Heart right ventricle (tissue), 16 donors: ENCODE measurements at regions not wholly inside any gene's neighbourhood (a gene's known extent, or its start where the extent isn't known, plus 50 kb on each side); places are given as distances from the start of the nearest gene placed in this dataset.

Source experiments
- ATAC-seq, 8 donors: fragments of 200-7000 bp; cut with Tn5 transposase; one replicate each; pipeline ENCODE4 v1.9.1; 2020; ENCODE audit warnings: mild to moderate bottlenecking in 8 of 8, moderate library complexity in 8 of 8, moderate number of reproducible peaks in 1 of 8
- DNase-seq, 2 donors: peaks; one replicate each; pipeline ENCODE4 v3.0.0-alpha.2; 2020
- H3K27ac ChIP-seq, 10 donors: fragments of 200-600 bp; sonication (generic) in 2 of 10; one replicate each; pipeline versions ENCODE4 v1.5.0 to v1.8.0; 2020 to 2022; ENCODE audit warnings: mild to moderate bottlenecking in 3 of 10
- H3K27me3 ChIP-seq, 7 donors: fragments of 200-600 bp; one replicate each; pipeline ENCODE4 v1.8.0; 2021 to 2022; ENCODE audit warnings: mild to moderate bottlenecking in 2 of 7
- H3K36me3 ChIP-seq, 9 donors: fragments of 200-600 bp; sonication (generic) in 1 of 9; one replicate each; pipeline versions ENCODE4 v1.5.0 to v1.8.0; 2020 to 2022; ENCODE audit warnings: mild to moderate bottlenecking in 2 of 9
- H3K4me1 ChIP-seq, 9 donors: fragments of 200-600 bp; sonication (generic) in 1 of 9; one replicate each; pipeline versions ENCODE4 v1.5.0 to v1.8.0; 2020 to 2022; ENCODE audit warnings: mild to moderate bottlenecking in 4 of 9
- H3K4me3 ChIP-seq, 10 donors: fragments of 200-600 bp; sonication (generic) in 2 of 10; one replicate each; pipeline versions ENCODE4 v1.5.0 to v1.8.0; 2020 to 2022; ENCODE audit warnings: mild to moderate bottlenecking in 7 of 10, moderate library complexity in 2 of 10
- H3K9me3 ChIP-seq, 11 donors: fragments of 200-600 bp in 10 of 11; sonication (generic) in 2 of 11; one replicate each; pipeline versions ENCODE4 v1.5.0 to v1.8.0; 2013 to 2022; ENCODE audit warnings: mild to moderate bottlenecking in 2 of 11, control low read depth in 1 of 11, moderate library complexity in 1 of 11
- WGBS, 2 donors: extraction: QIAGEN DNeasy Blood & Tissue Kit; methylation state at CpG; one replicate each; pipeline ENCODE4 v1.1.7; 2013; ENCODE audit warnings: inconsistent platforms in 1 of 2; 5-methylcytosine and 5-hydroxymethylcytosine counted together
- intact Hi-C, 10 donors: fragments of 100-400 bp; cut with DNase I; formaldehyde crosslinking; loops; one replicate each; pipeline versions ENCODE4 v1.11.1 to v1.14.2; 2022
- TF ChIP-seq, protein P1 (sequence below), 9 donors: fragments of 200-600 bp; sonication (generic) in 2 of 9; IDR thresholded peaks; one replicate each; pipeline versions ENCODE4 v1.5.0 to v1.8.0; 2021 to 2022; ENCODE audit warnings: antibody characterized with exemption in 9 of 9, mild to moderate bottlenecking in 5 of 9, moderate library complexity in 1 of 9
- donor health status: Arrhythmogenic right ventricular cardiomyopathy.
- donor health status: ischemic (EF 13 %, LVEDD 7.1; RV severe dilation, severe dysfunction).
- donor health status: healthy with polysubstance abuse.
- donor health status: DM: no; HTN: yes; CAD: no.
- donor health status: DM: no; HTN: no; CAD: no.
- donor health status: ischemic (EF 25% LVEDD 6.9; RV normal size, moderate dysfunction).
- donor health status: ischemic (EF 25% LVEDD 5.7; RV mildly dilated, moderate dysfunction).
- donor health status: healthy.
- donor health status: DM: yes; HTN: yes; CAD: no.
- donor health status: Ischemic cardiomyopathy.
- donor health status: ischemic (EF 35%, LVEDD 5.7; RV mildly dilated, moderate dysfunction).
- donor health status: nonischemic (EF 11% LVEDD 7.7; RV severe dilation, severe dysfunction).
- donor health status: DM: yes; HTN: yes; CAD: no.
- donor health status: PGD.
- donor health status: ischemic (EF 29% LVEDD 5.4; RV normal size, mild dysfunction).
- donor health status: nonischemic (EF 23%, LVEDD 6.1; RV moderate dilation, normal function).

GRCh38 chr1:194044892-194045291 lies 858.5 kb upstream of the B3GALT2 start:
- intact Hi-C loops: no loop called here
- ATAC-seq: no peak
- no peaks in the 10 kb centered on the region for H3K4me1 ChIP-seq
- no peaks in the 10 kb centered on the region for H3K36me3 ChIP-seq
- 90 to 100% methylated on average over 1 of the region's 1 CpG for WGBS, 2 donors
- H3K27me3 ChIP-seq: no peaks in the 10 kb centered on the region
- no peak overlapping the region for H3K4me3 ChIP-seq
- DNase-seq: no peak
- TF ChIP-seq, protein P1, sequence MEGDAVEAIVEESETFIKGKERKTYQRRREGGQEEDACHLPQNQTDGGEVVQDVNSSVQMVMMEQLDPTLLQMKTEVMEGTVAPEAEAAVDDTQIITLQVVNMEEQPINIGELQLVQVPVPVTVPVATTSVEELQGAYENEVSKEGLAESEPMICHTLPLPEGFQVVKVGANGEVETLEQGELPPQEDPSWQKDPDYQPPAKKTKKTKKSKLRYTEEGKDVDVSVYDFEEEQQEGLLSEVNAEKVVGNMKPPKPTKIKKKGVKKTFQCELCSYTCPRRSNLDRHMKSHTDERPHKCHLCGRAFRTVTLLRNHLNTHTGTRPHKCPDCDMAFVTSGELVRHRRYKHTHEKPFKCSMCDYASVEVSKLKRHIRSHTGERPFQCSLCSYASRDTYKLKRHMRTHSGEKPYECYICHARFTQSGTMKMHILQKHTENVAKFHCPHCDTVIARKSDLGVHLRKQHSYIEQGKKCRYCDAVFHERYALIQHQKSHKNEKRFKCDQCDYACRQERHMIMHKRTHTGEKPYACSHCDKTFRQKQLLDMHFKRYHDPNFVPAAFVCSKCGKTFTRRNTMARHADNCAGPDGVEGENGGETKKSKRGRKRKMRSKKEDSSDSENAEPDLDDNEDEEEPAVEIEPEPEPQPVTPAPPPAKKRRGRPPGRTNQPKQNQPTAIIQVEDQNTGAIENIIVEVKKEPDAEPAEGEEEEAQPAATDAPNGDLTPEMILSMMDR (IDR thresholded peaks at IDR 0.05): no peak
- H3K27ac ChIP-seq: no peak overlapping the region
- H3K9me3 ChIP-seq: peaks cover 0 to 3% (median 0%) of the 10 kb centered on the region in 11 donors

GRCh38 chr1:194043984-194044755 lies 857.8 kb upstream of the B3GALT2 start:
- no peak for ATAC-seq
- intact Hi-C loops: no loop called here

DNA sequence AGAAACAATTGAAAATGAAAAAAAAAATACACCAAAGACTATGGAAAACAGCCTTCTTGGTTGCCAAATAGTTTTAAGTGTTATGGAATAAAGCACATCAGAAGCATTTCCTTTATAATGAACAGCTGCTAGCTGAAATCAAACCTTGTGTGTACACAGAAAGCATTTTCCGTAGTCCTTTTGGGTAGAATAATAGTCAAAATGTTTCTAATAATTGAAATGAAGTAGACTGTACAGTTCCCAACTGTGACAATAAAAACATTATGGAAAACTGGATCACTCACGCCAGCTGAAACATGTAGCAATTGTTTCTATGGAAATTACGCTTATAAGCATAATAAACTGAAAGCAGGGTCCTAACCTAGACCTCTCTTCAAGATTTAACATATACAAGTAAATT lies 856.3 kb upstream of the B3GALT2 start:
- H3K9me3 ChIP-seq: peaks cover 0 to 3% (median 0%) of the 10 kb centered on the region in 11 donors
- intact Hi-C loops: no loop called here
- no peaks in the 10 kb centered on the region for H3K4me1 ChIP-seq
- TF ChIP-seq, protein P1 (IDR thresholded peaks at IDR 0.05): no peak
- H3K36me3 ChIP-seq: no peaks in the 10 kb centered on the region
- DNase-seq (no peak), ATAC-seq (no peak)
- H3K27ac ChIP-seq: no peak overlapping the region
- H3K27me3 ChIP-seq: no peaks in the 10 kb centered on the region
- H3K4me3 ChIP-seq: no peak overlapping the region
- 85 to 92% methylated on average over 3 of the region's 3 CpGs for WGBS, 2 donors

More at GRCh38 chr1:194043984-194044755, 857.8 kb upstream of the B3GALT2 start:
- 69 to 76% methylated on average over 5 of the region's 5 CpGs for WGBS, 2 donors
- H3K27ac ChIP-seq: no peak overlapping the region
- no peak overlapping the region for H3K4me3 ChIP-seq
- H3K36me3 ChIP-seq: no peaks in the 10 kb centered on the region
- DNase-seq: no peak
- TF ChIP-seq, protein P1 (IDR thresholded peaks at IDR 0.05): no peak
- no peaks in the 10 kb centered on the region for H3K27me3 ChIP-seq
- H3K9me3 ChIP-seq: peaks cover 0 to 3% (median 0%) of the 10 kb centered on the region in 11 donors
- no peaks in the 10 kb centered on the region for H3K4me1 ChIP-seq

DNA sequence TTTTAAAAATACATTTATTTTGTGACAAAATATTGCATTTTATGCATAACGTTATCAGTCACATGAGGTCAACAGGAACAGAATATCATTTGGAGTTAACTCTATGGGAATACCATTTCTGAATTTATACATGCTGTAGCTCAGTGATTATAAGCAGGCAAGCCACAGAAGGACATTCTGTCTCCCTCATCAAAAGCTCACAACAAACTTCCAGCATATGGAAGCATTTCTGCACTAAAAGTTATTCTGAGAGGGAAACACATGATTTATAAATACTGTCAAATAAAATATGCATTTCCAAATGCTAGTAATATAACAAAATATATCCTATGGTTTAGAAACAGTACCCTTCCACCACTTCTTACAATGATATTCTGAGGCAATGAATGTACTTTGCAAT lies 854.1 kb upstream of the B3GALT2 start:
- TF ChIP-seq, protein P1 (IDR thresholded peaks at IDR 0.05): no peak
- ATAC-seq (no peak), DNase-seq (no peak)
- Histone ChIP-seq H3K4me3 (no peak overlapping the region), H3K9me3 (peaks cover 0 to 8% (median 0%) of the 10 kb centered on the region in 11 donors), H3K4me1 (no peaks in the 10 kb centered on the region), H3K27ac (no peak overlapping the region), H3K36me3 (no peaks in the 10 kb centered on the region), H3K27me3 (no peaks in the 10 kb centered on the region)
- 73 to 79% methylated on average over 1 of the region's 1 CpG for WGBS, 2 donors
- intact Hi-C loops: no loop called here
